Heart right ventricle (tissue), 16 donors: ENCODE measurements at regions not wholly inside any gene's neighbourhood (a gene's known extent, or its start where the extent isn't known, plus 50 kb on each side); places are given as distances from the start of the nearest gene placed in this dataset.

Experiments
- ATAC-seq, 8 donors: fragments of 200-7000 bp; cut with Tn5 transposase; one replicate each; pipeline ENCODE4 v1.9.1; 2020; ENCODE audit warnings: mild to moderate bottlenecking in 8 of 8, moderate library complexity in 8 of 8, moderate number of reproducible peaks in 1 of 8
- DNase-seq, 2 donors: peaks; one replicate each; pipeline ENCODE4 v3.0.0-alpha.2; 2020
- H3K27ac ChIP-seq, 10 donors: fragments of 200-600 bp; sonication (generic) in 2 of 10; one replicate each; pipeline versions ENCODE4 v1.5.0 to v1.8.0; 2020 to 2022; ENCODE audit warnings: mild to moderate bottlenecking in 3 of 10
- H3K27me3 ChIP-seq, 7 donors: fragments of 200-600 bp; one replicate each; pipeline ENCODE4 v1.8.0; 2021 to 2022; ENCODE audit warnings: mild to moderate bottlenecking in 2 of 7
- H3K36me3 ChIP-seq, 9 donors: fragments of 200-600 bp; sonication (generic) in 1 of 9; one replicate each; pipeline versions ENCODE4 v1.5.0 to v1.8.0; 2020 to 2022; ENCODE audit warnings: mild to moderate bottlenecking in 2 of 9
- H3K4me1 ChIP-seq, 9 donors: fragments of 200-600 bp; sonication (generic) in 1 of 9; one replicate each; pipeline versions ENCODE4 v1.5.0 to v1.8.0; 2020 to 2022; ENCODE audit warnings: mild to moderate bottlenecking in 4 of 9
- H3K4me3 ChIP-seq, 10 donors: fragments of 200-600 bp; sonication (generic) in 2 of 10; one replicate each; pipeline versions ENCODE4 v1.5.0 to v1.8.0; 2020 to 2022; ENCODE audit warnings: mild to moderate bottlenecking in 7 of 10, moderate library complexity in 2 of 10
- H3K9me3 ChIP-seq, 11 donors: fragments of 200-600 bp in 10 of 11; sonication (generic) in 2 of 11; one replicate each; pipeline versions ENCODE4 v1.5.0 to v1.8.0; 2013 to 2022; ENCODE audit warnings: mild to moderate bottlenecking in 2 of 11, control low read depth in 1 of 11, moderate library complexity in 1 of 11
- WGBS, 2 donors: extraction: QIAGEN DNeasy Blood & Tissue Kit; methylation state at CpG; one replicate each; pipeline ENCODE4 v1.1.7; 2013; ENCODE audit warnings: inconsistent platforms in 1 of 2; 5-methylcytosine and 5-hydroxymethylcytosine counted together
- intact Hi-C, 10 donors: fragments of 100-400 bp; cut with DNase I; formaldehyde crosslinking; loops; one replicate each; pipeline versions ENCODE4 v1.11.1 to v1.14.2; 2022
- TF ChIP-seq, protein P1 (sequence below), 9 donors: fragments of 200-600 bp; sonication (generic) in 2 of 9; IDR thresholded peaks; one replicate each; pipeline versions ENCODE4 v1.5.0 to v1.8.0; 2021 to 2022; ENCODE audit warnings: antibody characterized with exemption in 9 of 9, mild to moderate bottlenecking in 5 of 9, moderate library complexity in 1 of 9
- donor health status: Arrhythmogenic right ventricular cardiomyopathy.
- donor health status: ischemic (EF 13 %, LVEDD 7.1; RV severe dilation, severe dysfunction).
- donor health status: healthy with polysubstance abuse.
- donor health status: DM: no; HTN: yes; CAD: no.
- donor health status: DM: no; HTN: no; CAD: no.
- donor health status: ischemic (EF 25% LVEDD 6.9; RV normal size, moderate dysfunction).
- donor health status: ischemic (EF 25% LVEDD 5.7; RV mildly dilated, moderate dysfunction).
- donor health status: healthy.
- donor health status: DM: yes; HTN: yes; CAD: no.
- donor health status: Ischemic cardiomyopathy.
- donor health status: ischemic (EF 35%, LVEDD 5.7; RV mildly dilated, moderate dysfunction).
- donor health status: nonischemic (EF 11% LVEDD 7.7; RV severe dilation, severe dysfunction).
- donor health status: DM: yes; HTN: yes; CAD: no.
- donor health status: PGD.
- donor health status: ischemic (EF 29% LVEDD 5.4; RV normal size, mild dysfunction).
- donor health status: nonischemic (EF 23%, LVEDD 6.1; RV moderate dilation, normal function).

DNA sequence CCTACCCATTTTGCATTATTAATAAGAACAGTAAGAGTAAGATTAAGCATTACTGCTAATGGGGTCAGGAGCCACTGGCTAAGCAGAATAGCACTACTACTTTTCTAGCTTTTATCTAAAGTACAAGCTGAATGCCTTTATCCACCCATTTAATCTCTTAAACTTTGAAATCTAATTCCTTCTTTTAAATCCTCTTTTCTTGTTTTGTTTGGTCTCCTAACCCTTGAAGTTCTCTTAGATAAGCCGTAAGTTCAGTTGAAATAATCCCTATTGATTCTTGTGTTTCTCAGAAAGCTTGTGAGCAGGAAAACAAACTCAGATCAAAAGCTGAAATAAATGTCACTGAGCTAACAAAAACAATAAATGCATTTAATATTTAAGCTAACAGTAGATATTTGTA, 380.2 kb downstream of the TBC1D32 start:
- Histone ChIP-seq H3K4me1 (no peaks in the 10 kb centered on the region), H3K4me3 (no peak overlapping the region), H3K36me3 (no peaks in the 10 kb centered on the region), H3K9me3 (no peaks in the 10 kb centered on the region), H3K27me3 (no peaks in the 10 kb centered on the region), H3K27ac (no peak overlapping the region)
- DNase-seq (no peak), ATAC-seq (no peak)
- WGBS, 2 donors, result 50 to 72% methylated on average over 1 of the region's 1 CpG
- intact Hi-C loops, result no loop called here
- TF ChIP-seq, protein P1, sequence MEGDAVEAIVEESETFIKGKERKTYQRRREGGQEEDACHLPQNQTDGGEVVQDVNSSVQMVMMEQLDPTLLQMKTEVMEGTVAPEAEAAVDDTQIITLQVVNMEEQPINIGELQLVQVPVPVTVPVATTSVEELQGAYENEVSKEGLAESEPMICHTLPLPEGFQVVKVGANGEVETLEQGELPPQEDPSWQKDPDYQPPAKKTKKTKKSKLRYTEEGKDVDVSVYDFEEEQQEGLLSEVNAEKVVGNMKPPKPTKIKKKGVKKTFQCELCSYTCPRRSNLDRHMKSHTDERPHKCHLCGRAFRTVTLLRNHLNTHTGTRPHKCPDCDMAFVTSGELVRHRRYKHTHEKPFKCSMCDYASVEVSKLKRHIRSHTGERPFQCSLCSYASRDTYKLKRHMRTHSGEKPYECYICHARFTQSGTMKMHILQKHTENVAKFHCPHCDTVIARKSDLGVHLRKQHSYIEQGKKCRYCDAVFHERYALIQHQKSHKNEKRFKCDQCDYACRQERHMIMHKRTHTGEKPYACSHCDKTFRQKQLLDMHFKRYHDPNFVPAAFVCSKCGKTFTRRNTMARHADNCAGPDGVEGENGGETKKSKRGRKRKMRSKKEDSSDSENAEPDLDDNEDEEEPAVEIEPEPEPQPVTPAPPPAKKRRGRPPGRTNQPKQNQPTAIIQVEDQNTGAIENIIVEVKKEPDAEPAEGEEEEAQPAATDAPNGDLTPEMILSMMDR (IDR thresholded peaks at IDR 0.05), result no peak

DNA sequence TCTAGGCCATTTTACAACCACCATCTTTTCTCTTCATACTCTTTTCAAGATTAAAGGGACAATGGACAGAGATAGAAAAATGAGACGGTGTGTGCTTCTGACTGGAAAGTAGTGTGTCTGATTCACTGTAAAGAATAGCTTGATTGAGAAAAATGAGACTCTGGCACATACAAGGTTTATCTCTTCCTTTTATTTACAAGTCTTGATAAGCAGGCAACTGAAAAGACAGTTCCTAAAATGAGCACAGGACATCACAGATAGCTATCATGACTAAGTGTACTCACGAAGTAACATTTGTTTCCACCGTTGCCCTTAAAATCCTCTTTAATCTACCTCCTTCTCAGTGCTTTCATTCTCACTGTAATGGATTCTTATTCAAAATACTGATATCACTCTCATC, 383.0 kb downstream of the TBC1D32 start:
- no peaks in the 10 kb centered on the region for H3K36me3 ChIP-seq
- WGBS, 2 donors, result 59 to 61% methylated on average over 3 of the region's 3 CpGs
- TF ChIP-seq, protein P1 (IDR thresholded peaks at IDR 0.05), result no peak
- no peak for ATAC-seq
- no peak overlapping the region for H3K27ac ChIP-seq
- no peaks in the 10 kb centered on the region for H3K9me3 ChIP-seq
- H3K4me3 ChIP-seq, result no peak overlapping the region
- no peaks in the 10 kb centered on the region for H3K27me3 ChIP-seq
- intact Hi-C loops, result no loop called here
- no peak for DNase-seq
- no peaks in the 10 kb centered on the region for H3K4me1 ChIP-seq

GRCh38 chr6:120947111-120947510, 387.2 kb downstream of the TBC1D32 start:
- intact Hi-C loops, result no loop called here
- 0% methylated on average over 1 of the region's 1 CpG for WGBS, 2 donors
- Histone ChIP-seq H3K4me3 (no peak overlapping the region), H3K36me3 (no peaks in the 10 kb centered on the region), H3K4me1 (no peaks in the 10 kb centered on the region), H3K9me3 (no peaks in the 10 kb centered on the region), H3K27ac (no peak overlapping the region), H3K27me3 (no peaks in the 10 kb centered on the region)
- ATAC-seq, result no peak
- TF ChIP-seq, protein P1 (IDR thresholded peaks at IDR 0.05), result no peak
- DNase-seq, result no peak

DNA sequence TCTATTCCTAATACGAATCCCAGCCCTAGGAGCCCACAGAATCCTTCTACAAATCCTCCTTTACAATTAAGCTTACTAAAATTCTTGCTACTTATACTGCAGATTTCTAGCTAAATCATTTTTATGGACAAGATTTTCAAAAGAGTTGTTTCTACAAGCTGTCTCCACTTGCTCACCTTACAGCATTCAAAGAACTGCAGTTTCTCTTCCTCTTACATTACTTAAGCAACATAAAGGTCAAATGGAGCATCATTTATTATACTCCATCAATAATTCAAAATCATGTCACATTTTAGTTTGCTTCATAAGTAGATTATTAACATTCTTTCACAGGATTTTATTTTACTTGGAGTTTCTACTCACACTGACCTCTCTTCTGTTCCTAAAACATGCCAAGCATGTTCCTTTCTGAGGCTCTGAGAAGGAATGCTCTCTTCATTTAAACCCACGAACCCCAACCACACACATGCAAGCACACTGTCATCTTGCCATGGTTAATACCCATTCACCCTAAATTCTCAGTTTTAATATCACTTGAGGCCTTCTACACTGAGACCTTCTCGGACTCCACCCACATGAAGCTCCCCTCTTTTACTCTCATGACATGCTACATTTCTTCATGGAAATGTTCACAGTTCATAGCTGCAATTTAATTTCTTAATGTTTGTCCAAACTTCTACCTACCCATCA, 388.2 kb downstream of the TBC1D32 start:
- DNase-seq, result no peak
- no peak overlapping the region for H3K27ac ChIP-seq
- intact Hi-C loops, result no loop called here
- ATAC-seq, result no peak
- H3K4me1 ChIP-seq, result no peaks in the 10 kb centered on the region
- H3K9me3 ChIP-seq, result no peaks in the 10 kb centered on the region
- TF ChIP-seq, protein P1 (IDR thresholded peaks at IDR 0.05), result no peak
- H3K36me3 ChIP-seq, result no peaks in the 10 kb centered on the region
- H3K4me3 ChIP-seq, result no peak overlapping the region
- no peaks in the 10 kb centered on the region for H3K27me3 ChIP-seq
- 67 to 74% methylated on average over 3 of the region's 3 CpGs for WGBS, 2 donors
